Omental fat pad (tissue), 3 donors: ENCODE measurements at regions not wholly inside any gene's neighbourhood (a gene's known extent, or its start where the extent isn't known, plus 50 kb on each side); places are given as distances from the start of the nearest gene placed in this dataset.

Experiments used
- ATAC-seq: fragments of 150-250 bp; one replicate; pipeline ENCODE4 v1.9.1; 2016; ENCODE audit warnings: mild to moderate bottlenecking, moderate library complexity; ENCODE audit not compliant: low FRiP score
- DNase-seq: peaks from one replicate; pipeline ENCODE4 v3.0.0-alpha.2; 2019; ENCODE audit warnings: low spot score
- CTCF ChIP-seq, 3 donors: fragments of 450-650 bp; IDR thresholded peaks; one replicate each; pipeline ENCODE4 v1.5.1; 2016 to 2017; ENCODE audit warnings: antibody characterized with exemption in 3 of 3, mild to moderate bottlenecking in 3 of 3, moderate library complexity in 2 of 3

GRCh38 chr11:46202696-46203391 lies 74.6 kb upstream of the CREB3L1 start:
- no peak for TF ChIP-seq CTCF (IDR thresholded peaks at IDR 0.05)
- ATAC-seq (no peak), DNase-seq (no peak)

- ATAC-seq = no peak
- DNase-seq = no peak
- no peak for TF ChIP-seq CTCF (IDR thresholded peaks at IDR 0.05)
Observed at GRCh38 chr11:46202149-46202548, 75.3 kb upstream of the CREB3L1 start.

- DNase-seq = no peak
- no peak for TF ChIP-seq CTCF (IDR thresholded peaks at IDR 0.05)
- no peak for ATAC-seq
Observed at GRCh38 chr11:46200537-46201281, 76.8 kb upstream of the CREB3L1 start.

- TF ChIP-seq CTCF (IDR thresholded peaks at IDR 0.05) = no peak
- no peak for DNase-seq
- ATAC-seq = no peak
Observed at GRCh38 chr11:46198245-46199240, 77.3 kb upstream of the PHF21A start.

- DNase-seq = no peak
- no peak for TF ChIP-seq CTCF (IDR thresholded peaks at IDR 0.05)
- ATAC-seq = no peak
Observed at GRCh38 chr11:46197421-46197820, 76.2 kb upstream of the PHF21A start.

GRCh38 chr11:46188017-46188416 lies 66.8 kb upstream of the PHF21A start:
- ATAC-seq (no peak), DNase-seq (no peak)
- no peak for TF ChIP-seq CTCF (IDR thresholded peaks at IDR 0.05)
